ENCODE measurements at regions not wholly inside any gene's neighbourhood (a gene's known extent, or its start where the extent isn't known, plus 50 kb on each side); places are given as distances from the start of the nearest gene placed in this dataset.
"Not testable (repeated sequence)": the region's sequence is repeated elsewhere in the genome, so short reads cannot be mapped to it uniquely, and the experiment has no call there.

GRCh38 chr10:123356799-123357198, 202.6 kb downstream of the BUB3 start:
- H3K27ac ChIP-seq, result no peak overlapping the region
- TF ChIP-seq CTCF (IDR thresholded peaks at IDR 0.05), result no peak
- no peak for TF ChIP-seq ZFX (IDR thresholded peaks at IDR 0.05; ENCODE audit: borderline replicate concordance)

GRCh38 chr10:123357421-123357930, 203.3 kb downstream of the BUB3 start:
- TF ChIP-seq ZFX (IDR thresholded peaks at IDR 0.05; ENCODE audit: borderline replicate concordance) (no peak), CTCF (IDR thresholded peaks at IDR 0.05) (no peak)

GRCh38 chr10:123359539-123359938, 205.3 kb downstream of the BUB3 start:
- TF ChIP-seq CTCF (IDR thresholded peaks at IDR 0.05) (no peak), ZFX (IDR thresholded peaks at IDR 0.05; ENCODE audit: borderline replicate concordance) (no peak)
- no peak overlapping the region for H3K27ac ChIP-seq

More at GRCh38 chr10:123357421-123357930, 203.3 kb downstream of the BUB3 start:
- no peak overlapping the region for H3K27ac ChIP-seq

GRCh38 chr10:123361832-123362231, 207.6 kb downstream of the BUB3 start:
- TF ChIP-seq ZFX (IDR thresholded peaks at IDR 0.05; ENCODE audit: borderline replicate concordance) (no peak), CTCF (IDR thresholded peaks at IDR 0.05) (no peak)
- no peak overlapping the region for H3K27ac ChIP-seq

- no peak for TF ChIP-seq CTCF (IDR thresholded peaks at IDR 0.05)
- no peak for TF ChIP-seq ZFX (IDR thresholded peaks at IDR 0.05; ENCODE audit: borderline replicate concordance)
- no peak overlapping the region for H3K27ac ChIP-seq
Observed at GRCh38 chr10:123367195-123367594, 213.0 kb downstream of the BUB3 start.

GRCh38 chr10:123371626-123372025, 217.4 kb downstream of the BUB3 start:
- H3K27ac ChIP-seq, result not testable (repeated sequence)

- no peak for TF ChIP-seq CTCF (IDR thresholded peaks at IDR 0.05)
- TF ChIP-seq ZFX (IDR thresholded peaks at IDR 0.05; ENCODE audit: borderline replicate concordance), result no peak
- no peak overlapping the region for H3K27ac ChIP-seq
Observed at GRCh38 chr10:123373591-123373990, 219.4 kb downstream of the BUB3 start.

GRCh38 chr10:123375097-123375496, 220.9 kb downstream of the BUB3 start:
- no peak overlapping the region for H3K27ac ChIP-seq
- no peak for TF ChIP-seq ZFX (IDR thresholded peaks at IDR 0.05; ENCODE audit: borderline replicate concordance)
- TF ChIP-seq CTCF (IDR thresholded peaks at IDR 0.05), result no peak
